T-cell (primary cell): ENCODE measurements at regions not wholly inside any gene's neighbourhood (a gene's known extent, or its start where the extent isn't known, plus 50 kb on each side); places are given as distances from the start of the nearest gene placed in this dataset.

Experiments used
- ATAC-seq, 4 experiments: fragments of 200-7000 bp in 3 of 4; fragments of 150-1000 bp in 1 of 4; cut with Tn5 transposase; replicated peaks in 1 of 4; 1 replicate in 3 of 4; 2 replicates in 1 of 4; pipeline ENCODE4 v1.10.0; 2021; ENCODE audit warnings: moderate library complexity in 3 of 4, mild to moderate bottlenecking in 2 of 4, moderate number of reproducible peaks in 1 of 4
- CTCF ChIA-PET, 2 donors: fragments of 300-600 bp; sonication (Branson Sonifier 250); formaldehyde crosslinking; loops; one replicate each; lab custom pipeline; 2022; ENCODE audit warnings: antibody characterized with exemption in 2 of 2; lab: Charles Lee
- POLR2A ChIA-PET, 2 donors: fragments of 300-600 bp; sonication (Branson Sonifier 250); formaldehyde crosslinking; loops; one replicate each; lab custom pipeline; 2022; ENCODE audit warnings: antibody characterized with exemption in 2 of 2; lab: Charles Lee
- DNase-seq, 35 experiments: peaks; one replicate each; pipeline versions ENCODE4 v3.0.0 to v3.0.0-alpha.2; 2013 to 2023
- H3K27ac ChIP-seq: one replicate; pipeline ENCODE4 v1.5.1; 2013; ENCODE audit warnings: low read length
- H3K27me3 ChIP-seq, 2 experiments: replicated peaks in 1 of 2; 1 replicate in 1 of 2; 2 replicates in 1 of 2; pipeline versions ENCODE4 v1.6.1 to v1.7.0; 2013; ENCODE audit warnings: low read length in 1 of 2, mixed read lengths in 1 of 2; ENCODE audit not compliant: control insufficient read depth in 2 of 2, insufficient read depth in 2 of 2; ENCODE audit errors: extremely low read depth in 1 of 2
- H3K36me3 ChIP-seq, 2 donors: 1 replicate in 1 of 2; 2 replicates in 1 of 2; pipeline versions ENCODE4 v1.6.1 to v1.7.0; 2013; ENCODE audit warnings: low read length in 1 of 2; ENCODE audit not compliant: control insufficient read depth in 2 of 2, insufficient read depth in 1 of 2; ENCODE audit errors: extremely low read depth in 1 of 2
- H3K4me1 ChIP-seq, 2 experiments: 1 replicate in 1 of 2; 2 replicates in 1 of 2; pipeline versions ENCODE4 v1.6.1 to v1.7.0; 2013; ENCODE audit warnings: low read length in 2 of 2, mixed read lengths in 1 of 2; ENCODE audit not compliant: insufficient read depth in 2 of 2, control insufficient read depth in 1 of 2; ENCODE audit errors: extremely low read depth in 1 of 2
- H3K4me3 ChIP-seq, 2 donors: 1 replicate in 1 of 2; 2 replicates in 1 of 2; pipeline versions ENCODE4 v1.5.1 to v1.7.0; 2013; ENCODE audit warnings: mild to moderate bottlenecking in 2 of 2, low read length in 1 of 2, moderate library complexity in 1 of 2; ENCODE audit not compliant: control insufficient read depth in 1 of 2; ENCODE audit errors: extremely low read depth in 1 of 2
- H3K9me3 ChIP-seq: 2 replicates; pipeline ENCODE4 v1.7.0; 2013
- H3K27ac Mint-ChIP-seq, 2 donors: one replicate each; pipeline ENCODE4 v1.8.0; 2020 to 2021; ENCODE audit warnings: mild to moderate bottlenecking in 2 of 2, mixed read lengths in 2 of 2
- H3K27me3 Mint-ChIP-seq, 2 donors: one replicate each; pipeline ENCODE4 v1.8.0; 2021 to 2022; ENCODE audit warnings: mixed read lengths in 2 of 2
- H3K36me3 Mint-ChIP-seq: one replicate; pipeline ENCODE4 v1.8.0; 2021; ENCODE audit warnings: mixed read lengths
- H3K4me1 Mint-ChIP-seq, 3 donors: one replicate each; pipeline ENCODE4 v1.8.0; 2020 to 2022; ENCODE audit warnings: mixed read lengths in 3 of 3, mild to moderate bottlenecking in 1 of 3
- H3K4me3 Mint-ChIP-seq, 3 donors: one replicate each; pipeline ENCODE4 v1.8.0; 2020 to 2022; ENCODE audit warnings: mild to moderate bottlenecking in 3 of 3, mixed read lengths in 3 of 3, moderate library complexity in 3 of 3
- H3K9me3 Mint-ChIP-seq, 3 donors: one replicate each; pipeline ENCODE4 v1.8.0; 2020 to 2022; ENCODE audit warnings: mixed read lengths in 3 of 3
- WGBS: methylation state at CpG from one replicate; pipeline ENCODE4 v1.1.5; 2013; ENCODE audit warnings: missing lambda C conversion rate; ENCODE audit not compliant: insufficient coverage; 5-methylcytosine and 5-hydroxymethylcytosine counted together

- H3K27ac Mint-ChIP-seq, result no peak overlapping the region
- peaks cover under 1% of the 10 kb centered on the region for H3K36me3 Mint-ChIP-seq
- CTCF ChIA-PET, result no interaction called here
- H3K4me3 ChIP-seq, result no peak overlapping the region
- no peaks in the 10 kb centered on the region for H3K4me1 ChIP-seq
- no peak overlapping the region for H3K4me3 Mint-ChIP-seq
- POLR2A ChIA-PET, result no interaction called here
- peaks cover 0 to under 1% of the 10 kb centered on the region in 2 donors for H3K27me3 Mint-ChIP-seq
- DNase-seq (no peak), ATAC-seq (no peak)
- H3K27ac ChIP-seq, result no peak overlapping the region
- no peaks in the 10 kb centered on the region for H3K36me3 ChIP-seq
- H3K9me3 ChIP-seq, result no peaks in the 10 kb centered on the region
- peaks cover 0 to 3% (median 2%) of the 10 kb centered on the region in 3 donors for H3K9me3 Mint-ChIP-seq
- no peaks in the 10 kb centered on the region for H3K4me1 Mint-ChIP-seq
- H3K27me3 ChIP-seq, result no peaks in the 10 kb centered on the region
- WGBS, result no CpG with 5 or more reads among the region's 2 CpGs
These were observed 461.4 kb upstream of the NOX3 start for GRCh38 chr6:155916846-155917624.

GRCh38 chr6:155915651-155916050 is 460.0 kb upstream of the NOX3 start:
- no peaks in the 10 kb centered on the region for H3K36me3 ChIP-seq
- H3K4me1 Mint-ChIP-seq, result no peaks in the 10 kb centered on the region
- no peaks in the 10 kb centered on the region for H3K4me1 ChIP-seq
- peaks cover 4% of the 10 kb centered on the region for H3K36me3 Mint-ChIP-seq
- ChIA-PET CTCF (no interaction called here), POLR2A (no interaction called here)
- peaks cover 0 to 11% (median under 1%) of the 10 kb centered on the region in 3 donors for H3K9me3 Mint-ChIP-seq
- H3K4me3 Mint-ChIP-seq, result no peak overlapping the region
- H3K4me3 ChIP-seq, result no peak overlapping the region
- no peak for DNase-seq
- ATAC-seq, result no peak
- no peak overlapping the region for H3K27ac ChIP-seq
- no peaks in the 10 kb centered on the region for H3K27me3 ChIP-seq
- H3K27me3 Mint-ChIP-seq, result peaks cover 0 to 4% of the 10 kb centered on the region in 2 donors
- no peak overlapping the region for H3K27ac Mint-ChIP-seq
- no peaks in the 10 kb centered on the region for H3K9me3 ChIP-seq
- no CpG with 5 or more reads among the region's 1 CpG for WGBS

- ChIA-PET POLR2A (no interaction called here), CTCF (no interaction called here)
- Histone ChIP-seq H3K27me3 (no peaks in the 10 kb centered on the region), H3K4me3 (no peak overlapping the region), H3K9me3 (no peaks in the 10 kb centered on the region), H3K36me3 (no peaks in the 10 kb centered on the region), H3K27ac (no peak overlapping the region), H3K4me1 (no peaks in the 10 kb centered on the region)
- Mint-ChIP-seq H3K4me3 (no peak overlapping the region), H3K4me1 (no peaks in the 10 kb centered on the region), H3K36me3 (peaks cover 4% of the 10 kb centered on the region), H3K27me3 (peaks cover 0 to 4% of the 10 kb centered on the region in 2 donors), H3K9me3 (peaks cover 0 to 18% (median 9%) of the 10 kb centered on the region in 3 donors), H3K27ac (no peak overlapping the region)
- ATAC-seq (no peak), DNase-seq (no peak)
- 100% methylated on average over 1 of the region's 8 CpGs for WGBS
These were observed 458.2 kb upstream of the NOX3 start for GRCh38 chr6:155913816-155914215.

DNA sequence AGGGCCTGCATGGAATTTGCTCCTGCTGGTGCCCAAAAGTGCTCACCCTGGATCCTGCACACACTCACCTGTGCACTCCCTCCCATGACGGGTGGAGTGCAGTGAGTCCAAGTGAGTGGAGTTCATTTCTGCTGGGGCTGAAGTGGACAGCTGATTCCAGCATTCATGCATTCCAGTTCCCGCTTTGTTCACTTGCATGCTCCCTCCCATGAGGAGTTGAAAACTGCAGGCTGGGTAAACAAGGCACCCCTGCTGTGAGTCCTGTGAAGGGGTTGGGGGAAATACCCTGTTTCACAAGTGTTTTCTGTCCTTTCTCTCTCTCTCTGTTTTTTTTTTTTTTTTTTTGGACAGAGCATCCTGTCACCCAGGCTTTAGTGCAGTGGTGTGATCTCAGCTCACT is 454.1 kb upstream of the NOX3 start:
- ATAC-seq, result no peak
- no peaks in the 10 kb centered on the region for H3K27me3 ChIP-seq
- no peaks in the 10 kb centered on the region for H3K4me1 ChIP-seq
- Mint-ChIP-seq H3K36me3 (peaks cover 12% of the 10 kb centered on the region), H3K27ac (no peak overlapping the region), H3K4me3 (no peak overlapping the region), H3K4me1 (no peaks in the 10 kb centered on the region), H3K9me3 (peaks cover 4 to 27% (median 13%) of the 10 kb centered on the region in 3 donors), H3K27me3 (peaks cover 0 to 4% of the 10 kb centered on the region in 2 donors)
- H3K27ac ChIP-seq, result no peak overlapping the region
- ChIA-PET POLR2A (no interaction called here), CTCF (interaction anchor here in 1 of 2 donors (0.7 kb wide), 1 partner anchor 14 kb away, joined by 5 read pairs; no protein-coding TSS in a partner anchor)
- no peak overlapping the region for H3K4me3 ChIP-seq
- H3K36me3 ChIP-seq, result no peaks in the 10 kb centered on the region
- H3K9me3 ChIP-seq, result no peaks in the 10 kb centered on the region
- WGBS, result 100% methylated on average over 1 of the region's 2 CpGs
- DNase-seq, result no peak

DNA sequence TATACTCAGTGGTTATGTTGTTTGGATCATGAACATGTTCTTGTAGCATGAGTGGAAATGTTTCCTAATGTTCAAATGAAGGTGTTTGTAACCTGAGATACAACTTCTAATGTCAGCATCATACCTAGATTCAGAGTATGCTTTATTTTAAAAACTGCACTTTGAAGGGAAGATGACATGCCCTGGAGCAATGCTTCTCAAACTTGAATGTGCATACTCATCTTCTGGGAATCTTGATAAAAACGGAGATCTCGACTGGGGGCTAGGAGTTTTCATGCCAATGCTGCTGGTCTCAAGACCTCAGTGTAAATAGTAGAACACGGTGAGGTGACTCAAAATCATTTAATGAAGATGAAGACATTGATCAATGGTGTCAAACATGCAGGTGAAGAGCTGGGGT is 440.0 kb upstream of the NOX3 start:
- 97% methylated on average over 3 of the region's 3 CpGs for WGBS
- POLR2A ChIA-PET, result no interaction called here
- CTCF ChIA-PET, result interaction anchor here in 1 of 2 donors (0.5 kb wide), 1 partner anchor 14 kb away, joined by 5 read pairs; no protein-coding TSS in a partner anchor

DNA sequence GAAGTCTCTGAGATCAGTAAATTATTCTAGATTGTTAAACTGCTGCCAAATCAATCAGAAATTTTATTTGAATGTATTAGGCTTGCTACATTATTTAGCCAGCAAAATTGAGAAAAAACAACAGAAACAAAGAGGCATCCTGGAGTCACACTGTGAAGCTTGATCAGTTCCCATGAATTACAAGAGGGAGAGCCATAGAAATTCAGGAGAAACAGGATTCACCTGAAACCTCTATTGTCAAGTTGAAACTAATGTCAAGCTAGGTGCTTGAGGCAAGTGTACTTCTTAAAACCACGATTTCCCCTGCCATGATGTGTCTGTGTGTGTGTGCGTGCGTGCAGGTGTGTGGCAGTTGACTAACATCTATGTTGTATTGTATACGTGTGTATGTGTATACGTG is 439.1 kb upstream of the NOX3 start:
- Mint-ChIP-seq H3K4me3 (no peak overlapping the region), H3K4me1 (no peaks in the 10 kb centered on the region), H3K9me3 (peaks cover 0 to 7% (median 0%) of the 10 kb centered on the region in 3 donors), H3K27me3 (no peaks in the 10 kb centered on the region), H3K27ac (no peak overlapping the region), H3K36me3 (no peaks in the 10 kb centered on the region)
- 0% methylated on average over 1 of the region's 5 CpGs for WGBS
- Histone ChIP-seq H3K27me3 (no peaks in the 10 kb centered on the region), H3K9me3 (peaks cover 2% of the 10 kb centered on the region), H3K4me1 (no peaks in the 10 kb centered on the region), H3K27ac (no peak overlapping the region), H3K4me3 (no peak overlapping the region), H3K36me3 (no peaks in the 10 kb centered on the region)
- ChIA-PET CTCF (no interaction called here), POLR2A (no interaction called here)
- no peak for DNase-seq
- no peak for ATAC-seq

More for the DNA sequence above, 440.0 kb upstream of the NOX3 start:
- Mint-ChIP-seq H3K36me3 (no peaks in the 10 kb centered on the region), H3K4me3 (no peak overlapping the region), H3K4me1 (no peaks in the 10 kb centered on the region), H3K9me3 (peaks cover 0 to 7% (median 0%) of the 10 kb centered on the region in 3 donors), H3K27me3 (no peaks in the 10 kb centered on the region), H3K27ac (no peak overlapping the region)
- H3K27me3 ChIP-seq, result no peaks in the 10 kb centered on the region
- no peaks in the 10 kb centered on the region for H3K36me3 ChIP-seq
- no peaks in the 10 kb centered on the region for H3K4me1 ChIP-seq
- ATAC-seq, result no peak
- peaks cover 2% of the 10 kb centered on the region for H3K9me3 ChIP-seq
- no peak for DNase-seq
- no peak overlapping the region for H3K4me3 ChIP-seq
- no peak overlapping the region for H3K27ac ChIP-seq
